ENCODE measurements at regions not wholly inside any gene's neighbourhood (a gene's known extent, or its start where the extent isn't known, plus 50 kb on each side); places are given as distances from the start of the nearest gene placed in this dataset.

GRCh38 chr6:22694092-22694724, 124.8 kb downstream of the HDGFL1 start:
- H3K27me3 ChIP-seq (ENCODE audit: control insufficient read depth in 5 of 5, insufficient read depth in 4 of 5, low read length in 5 of 5): no peaks in the 10 kb centered on the region
- H3K4me3 ChIP-seq (ENCODE audit: low read depth in 1 of 5, low read length in 5 of 5): no peak overlapping the region
- H3K9ac ChIP-seq (ENCODE audit: low read length in 5 of 5): no peak overlapping the region
- peaks cover 0 to 3% (median 0%) of the 10 kb centered on the region in 5 donors for H3K9me3 ChIP-seq (ENCODE audit: control insufficient read depth in 5 of 5, low read length in 5 of 5)
- no peak overlapping the region for H3K27ac ChIP-seq (ENCODE audit: low read depth, low read length)
- H3K36me3 ChIP-seq (ENCODE audit: control insufficient read depth in 5 of 5, insufficient read depth in 5 of 5, low read length in 5 of 5): no peaks in the 10 kb centered on the region
- H3K4me1 ChIP-seq (ENCODE audit: control insufficient read depth in 5 of 5, insufficient read depth in 5 of 5, low read length in 5 of 5): peaks cover 0 to 6% (median 0%) of the 10 kb centered on the region in 5 donors

- Histone ChIP-seq H3K9ac (ENCODE audit: low read length in 5 of 5) (no peak overlapping the region), H3K4me3 (ENCODE audit: low read depth in 1 of 5, low read length in 5 of 5) (no peak overlapping the region)
Measured at GRCh38 chr6:22696481-22696880, 127.1 kb downstream of the HDGFL1 start.

GRCh38 chr6:22697306-22697705, 127.9 kb downstream of the HDGFL1 start:
- Histone ChIP-seq H3K9ac (ENCODE audit: low read length in 5 of 5) (no peak overlapping the region), H3K4me1 (ENCODE audit: control insufficient read depth in 5 of 5, insufficient read depth in 5 of 5, low read length in 5 of 5) (peaks cover 0 to 13% (median 0%) of the 10 kb centered on the region in 5 donors), H3K36me3 (ENCODE audit: control insufficient read depth in 5 of 5, insufficient read depth in 5 of 5, low read length in 5 of 5) (no peaks in the 10 kb centered on the region)

More at GRCh38 chr6:22696481-22696880, 127.1 kb downstream of the HDGFL1 start:
- no peaks in the 10 kb centered on the region for H3K27me3 ChIP-seq (ENCODE audit: control insufficient read depth in 5 of 5, insufficient read depth in 4 of 5, low read length in 5 of 5)
- peaks cover 0 to 13% (median 0%) of the 10 kb centered on the region in 5 donors for H3K4me1 ChIP-seq (ENCODE audit: control insufficient read depth in 5 of 5, insufficient read depth in 5 of 5, low read length in 5 of 5)
- H3K36me3 ChIP-seq (ENCODE audit: control insufficient read depth in 5 of 5, insufficient read depth in 5 of 5, low read length in 5 of 5): no peaks in the 10 kb centered on the region
- H3K9me3 ChIP-seq (ENCODE audit: control insufficient read depth in 5 of 5, low read length in 5 of 5): no peaks in the 10 kb centered on the region
- no peak overlapping the region for H3K27ac ChIP-seq (ENCODE audit: low read depth, low read length)

GRCh38 chr6:22699151-22699550, 129.8 kb downstream of the HDGFL1 start:
- Histone ChIP-seq H3K4me3 (ENCODE audit: low read depth in 1 of 5, low read length in 5 of 5) (no peak overlapping the region), H3K4me1 (ENCODE audit: control insufficient read depth in 5 of 5, insufficient read depth in 5 of 5, low read length in 5 of 5) (peaks cover 0 to 13% (median 0%) of the 10 kb centered on the region in 5 donors), H3K27me3 (ENCODE audit: control insufficient read depth in 5 of 5, insufficient read depth in 4 of 5, low read length in 5 of 5) (no peaks in the 10 kb centered on the region), H3K36me3 (ENCODE audit: control insufficient read depth in 5 of 5, insufficient read depth in 5 of 5, low read length in 5 of 5) (no peaks in the 10 kb centered on the region), H3K9ac (ENCODE audit: low read length in 5 of 5) (no peak overlapping the region), H3K27ac (ENCODE audit: low read depth, low read length) (no peak overlapping the region), H3K9me3 (ENCODE audit: control insufficient read depth in 5 of 5, low read length in 5 of 5) (no peaks in the 10 kb centered on the region)

More at GRCh38 chr6:22697306-22697705, 127.9 kb downstream of the HDGFL1 start:
- Histone ChIP-seq H3K27ac (ENCODE audit: low read depth, low read length) (no peak overlapping the region), H3K9me3 (ENCODE audit: control insufficient read depth in 5 of 5, low read length in 5 of 5) (no peaks in the 10 kb centered on the region), H3K27me3 (ENCODE audit: control insufficient read depth in 5 of 5, insufficient read depth in 4 of 5, low read length in 5 of 5) (no peaks in the 10 kb centered on the region), H3K4me3 (ENCODE audit: low read depth in 1 of 5, low read length in 5 of 5) (no peak overlapping the region)

GRCh38 chr6:22706651-22707050, 137.3 kb downstream of the HDGFL1 start:
- H3K9me3 ChIP-seq (ENCODE audit: control insufficient read depth in 5 of 5, low read length in 5 of 5): no peaks in the 10 kb centered on the region

GRCh38 chr6:22708469-22708868, 139.1 kb downstream of the HDGFL1 start:
- H3K9me3 ChIP-seq (ENCODE audit: control insufficient read depth in 5 of 5, low read length in 5 of 5): no peaks in the 10 kb centered on the region
- H3K36me3 ChIP-seq (ENCODE audit: control insufficient read depth in 5 of 5, insufficient read depth in 5 of 5, low read length in 5 of 5): no peaks in the 10 kb centered on the region
- H3K27me3 ChIP-seq (ENCODE audit: control insufficient read depth in 5 of 5, insufficient read depth in 4 of 5, low read length in 5 of 5): no peaks in the 10 kb centered on the region
- H3K9ac ChIP-seq (ENCODE audit: low read length in 5 of 5): no peak overlapping the region
- no peak overlapping the region for H3K27ac ChIP-seq (ENCODE audit: low read depth, low read length)
- no peaks in the 10 kb centered on the region for H3K4me1 ChIP-seq (ENCODE audit: control insufficient read depth in 5 of 5, insufficient read depth in 5 of 5, low read length in 5 of 5)
- H3K4me3 ChIP-seq (ENCODE audit: low read depth in 1 of 5, low read length in 5 of 5): no peak overlapping the region

More at GRCh38 chr6:22706651-22707050, 137.3 kb downstream of the HDGFL1 start:
- H3K9ac ChIP-seq (ENCODE audit: low read length in 5 of 5): no peak overlapping the region
- H3K27me3 ChIP-seq (ENCODE audit: control insufficient read depth in 5 of 5, insufficient read depth in 4 of 5, low read length in 5 of 5): no peaks in the 10 kb centered on the region
- no peak overlapping the region for H3K27ac ChIP-seq (ENCODE audit: low read depth, low read length)
- no peak overlapping the region for H3K4me3 ChIP-seq (ENCODE audit: low read depth in 1 of 5, low read length in 5 of 5)
- H3K36me3 ChIP-seq (ENCODE audit: control insufficient read depth in 5 of 5, insufficient read depth in 5 of 5, low read length in 5 of 5): no peaks in the 10 kb centered on the region
- no peaks in the 10 kb centered on the region for H3K4me1 ChIP-seq (ENCODE audit: control insufficient read depth in 5 of 5, insufficient read depth in 5 of 5, low read length in 5 of 5)

- Histone ChIP-seq H3K27ac (ENCODE audit: low read depth, low read length) (no peak overlapping the region), H3K4me1 (ENCODE audit: control insufficient read depth in 5 of 5, insufficient read depth in 5 of 5, low read length in 5 of 5) (no peaks in the 10 kb centered on the region), H3K9me3 (ENCODE audit: control insufficient read depth in 5 of 5, low read length in 5 of 5) (no peaks in the 10 kb centered on the region), H3K9ac (ENCODE audit: low read length in 5 of 5) (no peak overlapping the region), H3K4me3 (ENCODE audit: low read depth in 1 of 5, low read length in 5 of 5) (no peak overlapping the region), H3K36me3 (ENCODE audit: control insufficient read depth in 5 of 5, insufficient read depth in 5 of 5, low read length in 5 of 5) (no peaks in the 10 kb centered on the region), H3K27me3 (ENCODE audit: control insufficient read depth in 5 of 5, insufficient read depth in 4 of 5, low read length in 5 of 5) (no peaks in the 10 kb centered on the region)
Measured at GRCh38 chr6:22709803-22710202, 140.4 kb downstream of the HDGFL1 start.

- Histone ChIP-seq H3K27me3 (ENCODE audit: control insufficient read depth in 5 of 5, insufficient read depth in 4 of 5, low read length in 5 of 5) (no peaks in the 10 kb centered on the region), H3K9ac (ENCODE audit: low read length in 5 of 5) (no peak overlapping the region), H3K9me3 (ENCODE audit: control insufficient read depth in 5 of 5, low read length in 5 of 5) (no peaks in the 10 kb centered on the region), H3K4me3 (ENCODE audit: low read depth in 1 of 5, low read length in 5 of 5) (no peak overlapping the region), H3K36me3 (ENCODE audit: control insufficient read depth in 5 of 5, insufficient read depth in 5 of 5, low read length in 5 of 5) (no peaks in the 10 kb centered on the region), H3K27ac (ENCODE audit: low read depth, low read length) (no peak overlapping the region), H3K4me1 (ENCODE audit: control insufficient read depth in 5 of 5, insufficient read depth in 5 of 5, low read length in 5 of 5) (no peaks in the 10 kb centered on the region)
Measured at GRCh38 chr6:22716721-22717120, 147.4 kb downstream of the HDGFL1 start.

- Histone ChIP-seq H3K27me3 (ENCODE audit: control insufficient read depth in 5 of 5, insufficient read depth in 4 of 5, low read length in 5 of 5) (no peaks in the 10 kb centered on the region), H3K36me3 (ENCODE audit: control insufficient read depth in 5 of 5, insufficient read depth in 5 of 5, low read length in 5 of 5) (no peaks in the 10 kb centered on the region), H3K9ac (ENCODE audit: low read length in 5 of 5) (no peak overlapping the region), H3K4me1 (ENCODE audit: control insufficient read depth in 5 of 5, insufficient read depth in 5 of 5, low read length in 5 of 5) (no peaks in the 10 kb centered on the region), H3K9me3 (ENCODE audit: control insufficient read depth in 5 of 5, low read length in 5 of 5) (peaks cover 0 to 4% (median 2%) of the 10 kb centered on the region in 5 donors), H3K4me3 (ENCODE audit: low read depth in 1 of 5, low read length in 5 of 5) (no peak overlapping the region), H3K27ac (ENCODE audit: low read depth, low read length) (no peak overlapping the region)
Measured at GRCh38 chr6:22717915-22718314, 148.5 kb downstream of the HDGFL1 start.

- H3K9me3 ChIP-seq (ENCODE audit: control insufficient read depth in 5 of 5, low read length in 5 of 5): peaks cover 0 to 12% (median 3%) of the 10 kb centered on the region in 5 donors
- H3K36me3 ChIP-seq (ENCODE audit: control insufficient read depth in 5 of 5, insufficient read depth in 5 of 5, low read length in 5 of 5): no peaks in the 10 kb centered on the region
- no peak overlapping the region for H3K27ac ChIP-seq (ENCODE audit: low read depth, low read length)
- no peak overlapping the region for H3K4me3 ChIP-seq (ENCODE audit: low read depth in 1 of 5, low read length in 5 of 5)
- no peaks in the 10 kb centered on the region for H3K27me3 ChIP-seq (ENCODE audit: control insufficient read depth in 5 of 5, insufficient read depth in 4 of 5, low read length in 5 of 5)
- H3K4me1 ChIP-seq (ENCODE audit: control insufficient read depth in 5 of 5, insufficient read depth in 5 of 5, low read length in 5 of 5): no peaks in the 10 kb centered on the region
- H3K9ac ChIP-seq (ENCODE audit: low read length in 5 of 5): no peak overlapping the region
Measured at GRCh38 chr6:22722913-22723312, 153.5 kb downstream of the HDGFL1 start.

All from subcutaneous abdominal adipose tissue (tissue), 5 donors.